Ecto neural progenitor cell (in vitro differentiated cells): ENCODE measurements at regions not wholly inside any gene's neighbourhood (a gene's known extent, or its start where the extent isn't known, plus 50 kb on each side); places are given as distances from the start of the nearest gene placed in this dataset.

Source experiments
- DNase-seq: peaks from one replicate; pipeline ENCODE4 v3.0.0-alpha.2; 2018; ENCODE audit warnings: low spot score

GRCh38 chr5:173741729-173742431 lies 125.4 kb upstream of the BOD1 start:
- no peak for DNase-seq

- DNase-seq = no peak
Observed at GRCh38 chr5:173742432-173742816, 126.0 kb upstream of the BOD1 start.

GRCh38 chr5:173743641-173744343 lies 127.3 kb upstream of the BOD1 start:
- no peak for DNase-seq

GRCh38 chr5:173744551-173744950 lies 128.1 kb upstream of the BOD1 start:
- DNase-seq = no peak

- no peak for DNase-seq
Observed at GRCh38 chr5:173745123-173745522, 128.7 kb upstream of the BOD1 start.

GRCh38 chr5:173745557-173745956 lies 129.1 kb upstream of the BOD1 start:
- DNase-seq = no peak

- no peak for DNase-seq
Observed at GRCh38 chr5:173746047-173746646, 129.7 kb upstream of the BOD1 start.

GRCh38 chr5:173747876-173748275 lies 131.4 kb upstream of the BOD1 start:
- no peak for DNase-seq

GRCh38 chr5:173750538-173751265 lies 134.3 kb upstream of the BOD1 start:
- no peak for DNase-seq

GRCh38 chr5:173751266-173751600 lies 134.8 kb upstream of the BOD1 start:
- no peak for DNase-seq

- no peak for DNase-seq
Observed at GRCh38 chr5:173752653-173753052, 135.5 kb upstream of the CPEB4 start.

- DNase-seq = peak; percentile 84
Observed at GRCh38 chr5:173753307-173754168, 134.6 kb upstream of the CPEB4 start.

- no peak for DNase-seq
Observed at GRCh38 chr5:173755319-173755718, 132.8 kb upstream of the CPEB4 start.

- no peak for DNase-seq
Observed at GRCh38 chr5:173757403-173758209, 130.5 kb upstream of the CPEB4 start.

GRCh38 chr5:173758676-173759075 lies 129.5 kb upstream of the CPEB4 start:
- DNase-seq = no peak

- DNase-seq = no peak
Observed at GRCh38 chr5:173759691-173760090, 128.5 kb upstream of the CPEB4 start.

GRCh38 chr5:173760461-173761177 lies 127.5 kb upstream of the CPEB4 start:
- DNase-seq = no peak

GRCh38 chr5:173761178-173761513 lies 127.0 kb upstream of the CPEB4 start:
- DNase-seq = no peak

GRCh38 chr5:173762045-173762444 lies 126.1 kb upstream of the CPEB4 start:
- DNase-seq = no peak

- DNase-seq = no peak
Observed at GRCh38 chr5:173762930-173763329, 125.2 kb upstream of the CPEB4 start.
